ENCODE measurements at regions not wholly inside any gene's neighbourhood (a gene's known extent, or its start where the extent isn't known, plus 50 kb on each side); places are given as distances from the start of the nearest gene placed in this dataset.

- TF ChIP-seq PRDM10 (IDR thresholded peaks at IDR 0.05; ENCODE audit: partially characterized antibody) = no peak
- no peak for TF ChIP-seq ZFPM2 (CRISPR knock-in tag; IDR thresholded peaks at IDR 0.05)
- no peak for TF ChIP-seq ZNF311 (CRISPR knock-in tag; IDR thresholded peaks at IDR 0.05)
- TF ChIP-seq NFE2L1 (tag; IDR thresholded peaks at IDR 0.05; ENCODE audit: borderline replicate concordance, low read depth) = no peak
- no peak for TF ChIP-seq CGGBP1 (CRISPR knock-in tag; IDR thresholded peaks at IDR 0.05)
- TF ChIP-seq FUS (optimal IDR thresholded peaks at IDR 0.05; ENCODE audit: low read depth, low read length) = no peak
- no peak for TF ChIP-seq MED1 (CRISPR knock-in tag; IDR thresholded peaks at IDR 0.05; ENCODE audit: borderline replicate concordance)
- TF ChIP-seq GATAD2A (IDR thresholded peaks at IDR 0.05) = no peak
- H4K20me1 ChIP-seq (replicated peaks; ENCODE audit: control insufficient read depth, insufficient read depth, low read length) = no peaks in the 10 kb centered on the region
- H3K9me1 ChIP-seq (ENCODE audit: control insufficient read depth, insufficient read depth, low read length) = no peaks in the 10 kb centered on the region
- H3K4me2 ChIP-seq (ENCODE audit: insufficient read depth, low read length) = no peak overlapping the region
- H2AFZ ChIP-seq (ENCODE audit: low read depth, low read length) = no peak overlapping the region
- no peak for DNase-seq (ENCODE audit: extremely low read depth in 1 of 4, low spot score in 3 of 4)
- H3K9ac ChIP-seq (ENCODE audit: insufficient read depth in 1 of 2, low read depth in 2 of 2, low read length in 2 of 2) = no peak overlapping the region
- no peaks in the 10 kb centered on the region for H3K9me3 ChIP-seq (replicated peaks; ENCODE audit: control insufficient read depth, insufficient read depth, low read depth, low read length)
- no peaks in the 10 kb centered on the region for H3K4me1 ChIP-seq (replicated peaks in 1 of 2; ENCODE audit: control insufficient read depth in 2 of 2, insufficient read depth in 2 of 2, low read length in 2 of 2)
- CTCF ChIA-PET (ENCODE audit: low intra/inter-chr PET ratio) = no interaction called here
- no TSS peak for BruUV-seq (replicated peaks)
- no peak for ATAC-seq
- no peaks in the 10 kb centered on the region for H3K36me3 ChIP-seq (ENCODE audit: control insufficient read depth, insufficient read depth, low read length)
- no peaks in the 10 kb centered on the region for H3K79me2 ChIP-seq (ENCODE audit: control insufficient read depth, insufficient read depth, low read length)
- H3K4me3 ChIP-seq = no peak overlapping the region
- 0% methylated on average over 1 of the region's 1 CpG for WGBS (ENCODE audit: insufficient coverage, low coverage, missing lambda C conversion rate)
- no peak overlapping the region for H3K27ac ChIP-seq (ENCODE audit: extremely low read depth, low read depth, low read length)
- no peaks in the 10 kb centered on the region for H3K27me3 ChIP-seq (ENCODE audit: control insufficient read depth in 2 of 2, insufficient read depth in 2 of 2, low read length in 2 of 2)
- intact Hi-C loops (cut with micrococcal nuclease) = no loop called here
- no peak for FAIRE-seq
- in situ Hi-C loops (cut with MboI) = no loop called here
- POLR2A ChIA-PET = no interaction called here
Measured at GRCh38 chr4:151561551-151562256, 152.7 kb downstream of the FHIP1A start.
